Muscle of arm (tissue), 1 donor: ENCODE measurements at regions not wholly inside any gene's neighbourhood (a gene's known extent, or its start where the extent isn't known, plus 50 kb on each side); places are given as distances from the start of the nearest gene placed in this dataset.
"Not testable (repeated sequence)": the region's sequence is repeated elsewhere in the genome, so short reads cannot be mapped to it uniquely, and the experiment has no call there.

Experiments used
- DNase-seq: peaks from one replicate; pipeline ENCODE4 v3.0.0-alpha.2; 2013

DNA sequence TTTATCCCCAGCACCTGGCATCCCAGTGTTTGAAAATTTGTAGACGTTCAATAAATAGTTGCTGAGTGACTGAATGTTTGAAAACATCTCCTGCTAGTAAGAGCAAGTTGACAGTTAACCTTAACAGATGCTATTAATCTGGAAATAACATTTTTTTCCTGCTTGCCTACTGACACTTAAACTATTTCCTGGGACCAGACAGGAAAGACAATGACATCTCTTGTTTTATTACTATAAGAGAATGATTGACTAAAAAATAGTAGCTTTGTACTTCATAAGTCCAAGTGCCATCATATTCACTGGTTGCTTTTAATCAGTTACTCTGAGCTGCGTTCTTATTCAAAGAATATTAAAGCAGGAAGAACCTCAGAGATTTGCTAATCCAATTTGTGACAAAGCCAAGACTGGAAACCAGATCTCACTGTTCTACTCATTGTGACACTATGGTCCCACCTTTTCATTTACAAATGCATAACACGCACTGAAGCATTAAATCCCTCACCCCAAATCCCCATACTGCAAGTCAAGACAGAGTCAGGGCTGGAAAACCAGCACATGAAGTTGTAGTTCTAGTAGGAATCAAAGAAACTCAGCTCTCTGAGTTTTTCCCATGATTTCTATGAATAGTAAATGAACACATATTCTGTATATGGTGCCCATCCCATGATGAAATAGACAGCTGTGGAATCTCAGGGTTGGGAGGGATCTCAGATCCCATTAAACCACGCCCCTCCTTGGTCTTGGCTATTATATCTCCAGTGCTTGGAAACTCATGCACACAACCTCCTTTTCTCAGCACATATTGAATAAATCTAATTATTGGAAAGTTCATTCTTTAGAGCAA, 212.7 kb upstream of the P2RY1 start:
- no peak for DNase-seq

DNA sequence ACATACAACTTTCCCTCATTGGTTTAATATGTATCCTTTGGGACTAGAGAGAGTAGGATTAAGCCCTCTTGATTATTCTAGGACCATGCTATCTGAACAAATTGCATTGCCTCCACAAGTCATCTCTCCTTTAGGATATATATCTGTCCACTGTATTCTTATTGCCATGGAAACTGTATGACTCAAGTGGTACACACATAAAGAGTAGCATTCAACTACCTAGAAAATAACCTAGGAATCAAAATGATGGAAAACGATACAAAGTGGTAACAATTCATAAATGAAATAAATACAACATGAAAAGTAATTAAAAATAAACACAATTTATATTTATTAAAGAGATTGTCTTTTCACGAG, 212.1 kb upstream of the P2RY1 start:
- no peak for DNase-seq

DNA sequence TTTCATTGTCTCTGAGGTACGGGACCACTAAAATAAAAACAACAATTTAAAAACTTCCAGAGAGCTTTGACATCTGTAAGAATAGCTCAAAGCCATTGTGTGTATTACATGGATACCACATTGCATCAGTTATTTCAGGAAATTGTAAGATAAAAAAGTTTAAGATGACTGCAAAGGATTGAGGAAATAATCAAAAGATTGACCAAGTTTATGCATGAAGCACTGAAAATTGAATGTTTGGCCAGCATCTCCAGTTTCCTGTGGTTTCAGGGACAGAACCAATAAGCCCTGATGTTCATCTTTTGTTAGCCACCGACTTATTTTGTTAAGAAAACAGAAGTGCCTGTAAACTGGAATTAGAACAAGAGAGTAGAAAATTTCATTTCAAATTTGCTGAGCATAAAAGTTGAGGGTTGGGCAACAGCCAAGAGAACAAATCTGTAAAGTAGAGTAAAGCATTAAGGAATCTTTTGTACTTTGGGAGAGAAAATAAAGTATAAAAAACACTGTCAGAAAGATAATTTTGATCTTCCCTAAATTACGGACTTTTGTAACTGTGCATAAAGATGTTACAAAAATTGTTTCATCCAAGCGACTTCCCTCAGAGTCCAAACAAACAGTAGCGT, 211.5 kb upstream of the P2RY1 start:
- no peak for DNase-seq

DNA sequence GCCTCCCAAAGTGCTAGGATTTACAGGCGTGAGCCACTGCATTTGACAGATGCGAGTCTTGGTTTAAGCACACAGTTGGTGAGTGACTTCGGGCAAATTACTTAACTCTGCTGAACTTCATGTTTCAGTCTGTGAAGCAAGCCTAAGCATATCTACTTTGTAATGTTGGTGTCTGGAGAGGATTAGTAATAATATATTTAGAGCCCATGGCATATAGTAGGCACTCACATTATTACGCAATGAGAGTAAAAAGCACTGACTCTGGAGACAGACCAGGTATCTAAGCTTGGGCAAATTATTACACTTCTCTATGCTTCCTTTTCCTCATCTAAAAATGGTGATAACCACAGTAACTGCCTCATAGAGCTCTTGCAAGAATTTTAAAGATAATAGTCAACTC, 208.7 kb upstream of the P2RY1 start:
- no peak for DNase-seq

DNA sequence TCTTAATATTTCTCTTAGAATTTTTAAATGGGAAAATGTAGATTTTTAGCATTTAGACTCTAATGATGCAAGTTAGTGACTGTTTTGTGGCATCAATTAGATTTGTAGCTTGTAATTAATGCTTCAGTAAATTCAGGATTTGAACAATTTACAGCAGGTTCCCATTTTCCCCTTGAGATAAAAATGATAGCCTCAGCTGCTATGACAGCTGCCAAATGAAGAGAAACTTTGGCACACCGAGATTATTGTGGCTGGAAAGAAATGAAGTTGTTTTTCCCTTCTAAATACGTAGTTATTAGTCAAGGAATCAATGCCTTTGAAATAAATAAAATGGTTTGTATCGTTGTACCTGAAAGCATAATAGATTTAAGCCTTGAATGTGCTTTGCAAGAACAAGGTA, 206.4 kb upstream of the P2RY1 start:
- DNase-seq: no peak

DNA sequence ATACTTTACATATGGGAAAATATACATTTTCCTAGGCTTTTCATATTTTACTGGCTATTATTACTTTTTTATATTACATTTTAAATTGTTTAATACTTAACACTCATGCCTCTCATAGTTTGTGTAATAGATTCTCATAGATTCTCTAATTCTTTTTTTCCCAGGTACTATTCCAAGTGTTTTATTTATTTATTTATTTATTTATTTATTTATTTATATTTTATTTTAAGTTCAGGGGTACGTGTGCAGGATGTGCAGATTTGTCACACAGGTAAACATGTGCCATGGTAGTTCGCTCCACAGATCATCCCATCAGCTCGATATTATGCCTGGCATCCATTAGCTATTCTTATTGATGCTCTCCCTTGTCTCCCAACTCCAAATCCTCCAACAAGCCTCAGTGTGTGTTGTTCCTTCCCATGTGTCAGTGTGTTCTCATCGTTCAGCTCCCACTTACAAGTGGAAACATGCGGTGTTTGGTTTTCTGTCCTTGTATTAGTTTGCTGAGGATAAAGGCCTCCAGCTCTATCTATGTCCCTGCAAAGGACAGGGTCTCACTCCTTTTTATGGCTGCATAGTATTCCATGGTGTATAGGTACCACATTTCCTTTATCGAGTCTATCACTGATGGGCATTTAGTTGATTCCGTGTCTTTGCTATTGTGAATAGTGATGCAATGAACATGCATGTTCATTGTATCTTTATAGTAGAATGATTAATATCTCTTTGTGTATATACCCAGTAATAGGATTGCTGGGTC, 205.4 kb upstream of the P2RY1 start:
- no peak for DNase-seq

DNA sequence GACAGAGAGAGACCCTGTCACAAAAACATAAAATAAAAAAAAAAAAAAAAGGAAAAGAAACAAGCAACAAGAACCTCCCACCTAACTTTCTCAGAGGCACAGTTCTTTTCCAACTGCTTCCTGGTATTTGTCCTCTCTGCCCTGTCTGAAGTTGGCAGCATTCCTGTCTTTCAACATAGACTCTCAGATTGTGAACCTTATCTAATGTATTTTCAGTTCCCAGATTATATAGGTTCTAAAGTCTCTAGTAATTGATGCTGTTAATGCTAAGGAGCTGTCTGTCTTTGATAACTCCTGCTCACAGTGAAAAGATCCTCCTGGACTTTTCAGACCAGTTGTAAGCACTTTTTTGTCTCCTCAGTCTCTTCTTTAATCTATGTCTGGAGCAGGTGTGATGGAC, 199.5 kb upstream of the P2RY1 start:
- DNase-seq: no peak

DNA sequence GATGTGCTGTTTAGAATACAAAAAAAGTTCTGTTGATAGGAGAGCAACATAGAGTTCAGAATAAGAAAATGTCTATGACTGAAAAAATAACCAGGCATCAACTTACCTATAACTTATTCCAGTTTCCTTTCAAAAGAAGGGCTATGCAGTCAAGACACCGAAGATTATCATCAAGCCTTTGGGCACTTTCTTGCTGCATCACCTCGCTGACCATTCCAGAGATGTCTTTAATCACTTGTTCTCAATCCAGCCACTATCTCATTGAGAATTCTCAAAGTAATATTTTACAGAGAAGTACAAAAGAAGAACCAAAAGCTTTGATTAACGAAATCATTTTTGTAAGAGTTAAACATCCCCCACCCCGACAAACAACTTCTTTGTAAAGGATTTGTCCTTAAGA, 198.3 kb upstream of the P2RY1 start:
- no peak for DNase-seq

DNA sequence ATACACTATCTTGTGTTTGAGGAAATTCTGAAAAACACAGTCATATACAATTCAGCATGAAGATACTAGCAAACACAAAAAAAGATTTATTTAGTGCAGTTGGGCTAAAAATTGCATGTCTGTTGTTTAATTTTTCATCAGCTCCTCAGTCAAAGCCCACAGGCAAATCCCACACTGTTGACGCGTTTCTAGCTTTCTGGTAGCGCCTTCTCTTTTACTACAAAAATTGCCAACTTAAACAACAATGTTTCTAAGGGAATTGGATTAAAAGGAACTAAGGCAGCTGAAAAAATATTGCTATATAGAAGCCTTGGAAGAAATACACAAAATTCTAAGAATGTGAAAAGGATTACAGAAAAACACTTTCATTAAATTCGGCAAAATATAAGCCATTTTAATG, 196.7 kb upstream of the P2RY1 start:
- DNase-seq: no peak

DNA sequence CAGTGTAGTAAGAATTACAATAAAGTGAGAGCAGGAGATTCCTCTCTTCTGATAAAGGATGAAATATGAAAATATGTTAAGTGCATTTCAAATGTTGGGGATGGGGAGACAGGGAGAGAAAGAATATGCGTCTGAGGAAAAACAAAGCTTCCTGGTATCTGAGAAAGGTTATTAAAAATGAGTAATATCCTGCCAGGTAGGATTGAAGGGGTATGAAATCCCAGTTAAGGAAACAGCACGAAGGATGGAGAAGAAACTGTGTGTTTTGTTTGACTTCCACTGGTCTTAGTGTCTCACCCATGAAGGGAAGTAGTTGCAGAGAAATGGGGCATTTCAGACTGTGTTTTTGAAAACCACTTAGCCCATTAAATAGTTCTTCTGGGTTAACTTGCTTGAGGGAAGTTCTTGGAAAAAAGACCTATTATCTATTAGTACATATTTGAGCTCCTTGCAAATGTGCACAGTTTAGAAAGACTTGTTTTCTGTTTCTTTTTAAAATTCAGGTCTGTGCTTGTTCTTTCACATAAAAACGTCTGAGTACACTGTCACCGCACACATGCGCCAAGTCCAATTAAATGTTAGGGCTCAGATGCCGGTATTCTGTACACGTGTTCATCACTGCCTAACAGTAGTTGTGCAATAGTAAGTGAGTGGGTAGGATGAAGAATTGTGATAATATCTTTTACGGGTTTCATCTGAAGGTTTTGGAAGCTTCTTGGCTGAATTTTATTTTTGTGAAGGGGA, 196.1 kb upstream of the P2RY1 start:
- DNase-seq: no peak

DNA sequence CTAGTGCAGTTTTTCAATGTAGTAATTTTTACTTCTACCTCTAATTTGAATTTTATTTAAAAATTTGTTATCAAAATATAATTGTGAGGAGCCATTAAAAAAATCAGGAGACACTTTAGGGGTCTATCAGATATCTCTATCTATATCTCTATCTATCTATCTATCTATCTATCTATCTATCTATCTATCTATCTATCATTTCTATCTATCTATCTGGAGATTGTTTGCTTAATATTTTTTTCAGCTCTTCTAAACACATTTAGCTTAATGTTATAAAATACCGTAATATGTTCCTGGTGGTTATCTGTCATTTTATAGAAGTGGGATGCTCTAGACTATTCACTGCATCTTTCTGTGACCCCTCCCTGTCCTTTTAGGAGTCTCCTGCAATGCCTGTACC, 193.7 kb upstream of the P2RY1 start:
- no peak for DNase-seq

DNA sequence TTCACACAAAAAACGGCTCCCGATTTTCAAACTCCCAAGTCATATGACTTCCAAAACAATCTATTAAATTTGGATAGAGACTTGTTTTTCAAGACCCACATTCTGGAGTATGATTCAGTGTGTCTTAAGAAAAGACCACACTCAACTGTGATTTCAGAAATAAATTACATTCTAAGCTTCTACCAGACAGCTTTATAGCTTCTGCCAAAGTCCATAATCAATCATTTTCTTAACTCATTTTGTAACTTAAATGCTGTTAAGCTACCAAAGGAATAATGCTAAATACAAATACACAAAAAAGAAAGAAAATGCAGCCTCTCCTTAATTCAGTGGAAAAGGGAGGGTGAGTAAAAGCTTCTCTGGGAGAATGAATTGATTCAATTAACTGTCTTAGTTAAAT, 192.3 kb upstream of the P2RY1 start:
- DNase-seq: no peak

DNA sequence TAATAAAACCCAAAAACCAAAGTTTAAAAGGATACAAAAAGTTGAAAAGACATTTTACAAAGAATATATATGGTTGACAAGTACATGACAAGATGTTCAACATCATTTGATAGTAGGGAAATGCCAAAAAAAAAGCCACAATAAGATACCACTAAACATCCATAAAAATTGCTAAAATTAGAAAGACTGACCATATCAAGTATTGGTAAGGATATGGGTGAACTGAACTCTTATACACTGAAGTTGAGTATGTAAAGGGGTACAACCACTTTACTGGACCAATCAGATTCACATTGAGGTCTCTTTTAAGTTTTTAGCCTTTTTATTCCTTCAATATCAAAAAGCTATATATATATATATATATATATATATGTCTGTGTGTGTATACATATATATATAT, 190.5 kb upstream of the P2RY1 start:
- DNase-seq: no peak

DNA sequence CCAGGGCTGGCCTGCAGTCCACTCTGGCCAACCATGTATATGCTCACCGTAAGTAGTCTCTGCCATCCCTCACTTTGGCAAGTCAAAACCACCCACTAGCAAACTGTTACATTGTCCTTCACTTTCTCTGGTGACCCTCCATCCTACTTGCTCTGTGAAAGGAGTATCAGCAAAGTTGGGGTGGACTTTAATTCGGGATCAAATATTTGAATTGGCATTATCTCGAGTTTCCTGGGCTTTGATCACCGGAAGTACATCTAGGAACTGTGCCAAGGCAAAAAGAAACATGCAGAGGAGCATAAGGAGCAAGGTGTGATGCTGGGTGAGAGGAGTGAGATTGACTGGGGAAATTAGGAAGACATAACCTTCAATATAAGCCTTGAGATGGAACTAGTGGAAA, 188.9 kb upstream of the P2RY1 start:
- no peak for DNase-seq

DNA sequence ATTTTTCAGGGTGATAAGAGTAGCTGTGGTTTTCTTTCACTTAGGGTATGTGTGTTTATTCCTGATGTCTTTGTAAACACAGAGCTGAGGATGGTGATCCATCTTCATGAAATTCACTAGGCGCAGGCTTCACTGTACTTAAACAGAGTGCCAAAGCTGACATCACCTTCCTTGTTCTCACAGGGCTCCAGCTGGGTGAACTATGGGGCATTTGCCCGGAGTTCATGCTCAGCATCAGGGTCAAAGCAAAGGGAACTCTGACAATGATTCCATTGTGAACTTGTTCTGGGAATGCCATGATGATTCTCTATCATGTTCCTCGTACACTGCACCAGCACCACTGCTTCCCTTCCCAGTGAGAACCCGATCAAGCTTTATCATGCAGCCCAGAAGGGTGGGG, 184.8 kb upstream of the P2RY1 start:
- no peak for DNase-seq

DNA sequence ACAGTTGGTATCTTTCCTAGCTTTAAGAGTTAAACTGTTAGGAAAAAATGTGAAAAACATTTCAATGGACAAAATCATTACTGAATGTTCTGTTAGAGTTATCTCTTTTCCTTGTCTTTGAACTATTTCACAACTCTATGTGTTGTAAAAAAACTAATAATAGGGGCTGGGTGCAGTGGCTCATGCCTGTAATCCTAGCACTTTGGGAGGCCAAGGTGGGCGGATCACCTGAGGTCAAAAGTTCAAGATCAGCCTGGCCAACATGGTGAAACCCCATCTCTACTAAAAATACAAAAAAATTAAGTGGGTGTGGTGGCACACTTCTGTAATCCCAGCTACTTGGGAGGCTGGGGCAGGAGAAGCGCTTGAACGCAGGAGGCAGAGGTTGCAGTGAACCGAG, 184.0 kb upstream of the P2RY1 start:
- DNase-seq: not testable (repeated sequence)

DNA sequence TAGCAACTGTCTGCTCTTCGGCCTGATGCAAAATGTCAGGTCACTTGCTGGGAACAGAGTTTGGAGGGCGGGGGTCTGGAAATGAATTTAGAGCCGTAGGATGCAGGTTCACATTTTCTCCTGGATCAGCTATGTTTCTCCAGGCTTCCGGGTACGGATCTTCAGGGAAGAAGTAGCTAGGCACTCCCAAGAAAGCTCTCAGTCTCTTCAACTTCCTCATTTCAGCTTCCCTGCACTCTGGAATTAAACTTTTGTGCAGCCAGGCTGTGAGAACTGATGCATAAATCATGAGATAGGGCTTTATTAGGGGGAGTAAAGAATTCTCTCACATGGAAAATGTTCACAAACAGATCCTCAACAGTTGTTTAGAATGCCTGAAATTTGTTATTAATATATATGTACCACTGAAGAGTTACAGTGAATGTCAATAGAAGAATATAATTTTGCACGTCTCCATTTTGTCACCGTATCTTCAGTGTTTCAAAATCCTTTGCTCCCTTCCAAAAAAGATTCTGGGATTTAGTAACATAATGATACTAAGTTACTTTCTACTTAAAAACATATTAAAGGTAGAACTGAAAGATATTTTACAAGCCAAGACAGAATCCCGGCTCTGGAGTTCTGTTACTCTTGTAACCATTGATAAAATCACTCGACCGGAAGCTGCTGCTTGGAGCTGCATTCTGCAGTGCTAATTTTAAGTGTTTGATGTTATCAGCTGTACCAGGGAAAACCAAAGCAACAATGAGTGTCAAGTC, 178.5 kb upstream of the P2RY1 start:
- no peak for DNase-seq

DNA sequence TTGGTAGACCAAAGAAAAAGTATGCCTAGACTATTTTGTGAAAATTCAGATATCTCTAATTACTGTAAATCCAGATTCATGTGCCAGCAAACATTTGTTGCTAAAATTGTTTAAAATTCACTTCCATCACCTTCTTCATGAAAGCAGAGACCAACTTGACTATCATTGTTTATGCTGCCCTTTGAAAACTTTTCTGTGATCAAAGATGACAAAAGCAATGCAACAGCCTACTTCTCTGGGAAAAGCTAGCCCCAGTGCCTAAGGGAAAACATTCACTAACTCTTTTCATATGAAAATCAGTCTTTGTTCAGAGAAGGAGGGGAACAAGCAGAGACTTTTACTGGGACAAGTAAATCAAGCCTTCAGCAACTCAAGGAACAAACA, 178.0 kb upstream of the P2RY1 start:
- no peak for DNase-seq

DNA sequence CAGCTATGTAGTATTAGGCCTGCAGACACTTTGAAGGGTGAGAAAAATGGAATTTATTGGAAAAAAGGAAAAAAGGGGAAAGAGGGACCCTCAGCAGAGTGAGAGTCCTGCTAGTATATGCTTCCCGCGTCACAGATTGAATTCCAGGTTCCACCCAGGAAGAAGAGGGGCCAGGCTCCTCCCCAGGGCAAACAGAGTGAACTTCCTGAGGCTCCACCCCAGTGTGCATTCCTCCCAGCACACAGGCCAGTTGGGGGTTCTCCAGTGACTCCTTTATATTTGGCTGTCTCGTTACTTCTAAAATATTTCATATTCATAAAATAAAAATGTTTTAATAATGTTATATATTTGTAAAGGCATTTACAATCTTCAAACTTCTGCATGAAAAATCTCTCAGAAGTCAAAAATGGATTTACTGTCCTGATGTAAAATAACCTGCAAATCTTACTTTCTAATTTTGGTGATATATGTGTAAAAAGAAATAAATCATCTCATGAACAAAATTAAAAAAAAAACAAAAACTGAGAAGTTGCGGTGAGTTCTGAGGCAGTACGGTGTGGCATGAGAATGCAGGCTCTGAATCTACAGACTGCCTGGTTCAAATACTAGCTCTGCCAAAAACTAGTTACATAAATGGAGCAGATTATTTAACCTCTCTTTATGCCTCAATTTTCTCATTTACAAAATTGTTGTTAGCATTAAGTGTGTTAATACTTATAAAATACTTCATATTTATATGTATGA, 175.8 kb upstream of the P2RY1 start:
- DNase-seq: no peak

DNA sequence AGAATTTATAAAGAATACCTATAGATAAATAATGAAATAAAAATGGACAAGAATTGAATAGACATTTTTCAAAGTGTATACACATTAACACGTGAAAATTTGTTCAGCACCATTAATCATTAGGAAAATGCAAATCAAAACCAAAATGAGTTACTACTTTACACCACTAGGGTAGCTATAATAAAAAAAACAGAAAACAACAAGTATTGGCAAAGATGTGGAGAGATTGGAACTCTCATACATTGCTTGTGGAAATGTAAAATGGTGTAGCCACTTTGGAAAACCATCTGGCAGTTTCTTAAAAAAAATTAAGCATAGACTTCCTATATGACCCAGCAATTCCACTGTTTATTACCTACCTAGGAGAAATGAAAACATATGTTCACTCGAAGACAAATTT, 172.8 kb upstream of the P2RY1 start:
- DNase-seq: no peak

DNA sequence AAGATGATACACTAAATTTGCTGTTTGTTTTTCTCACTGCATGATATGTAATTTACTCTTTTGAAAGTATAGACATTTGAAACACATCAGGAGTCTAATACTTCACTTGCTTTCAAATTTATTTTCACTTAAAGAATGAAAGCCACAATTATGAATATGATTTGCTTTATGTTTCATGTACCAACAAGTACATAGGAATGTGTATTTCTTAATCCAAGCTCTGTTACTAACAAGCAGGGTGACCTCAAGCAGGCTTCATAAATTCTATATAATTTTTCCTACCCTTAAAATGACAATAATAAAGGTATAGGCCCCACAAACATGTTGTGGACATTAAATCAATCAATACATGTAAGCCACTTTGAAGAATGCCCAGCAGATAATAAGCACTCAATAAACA, 170.2 kb upstream of the P2RY1 start:
- no peak for DNase-seq
